ENCODE measurements at regions not wholly inside any gene's neighbourhood (a gene's known extent, or its start where the extent isn't known, plus 50 kb on each side); places are given as distances from the start of the nearest gene placed in this dataset.

GRCh38 chrX:80138938-80139337, 124.4 kb downstream of the TBX22 start:
- no peak for TF ChIP-seq CTCF (IDR thresholded peaks at IDR 0.05)
- TF ChIP-seq POLR2A (IDR thresholded peaks at IDR 0.05), result no peak
